Stimulated activated CD4-positive, alpha-beta T cell treated with anti-CD3 and anti-CD28 coated beads, Interleukin-2, amount 100 ng/mL, for 48 hours (primary cell): ENCODE measurements at regions not wholly inside any gene's neighbourhood (a gene's known extent, or its start where the extent isn't known, plus 50 kb on each side); places are given as distances from the start of the nearest gene placed in this dataset.

Experiments used
- DNase-seq, 2 donors: peaks; one replicate each; pipeline ENCODE4 v3.0.0-alpha.2; 2020

GRCh38 chr6:43946641-43947363 is 176.8 kb downstream of the VEGFA start:
- DNase-seq, result no peak

GRCh38 chr6:43945768-43946080 is 175.7 kb downstream of the VEGFA start:
- DNase-seq, result no peak

GRCh38 chr6:43944908-43945767 is 175.1 kb downstream of the VEGFA start:
- DNase-seq, result no peak

DNA sequence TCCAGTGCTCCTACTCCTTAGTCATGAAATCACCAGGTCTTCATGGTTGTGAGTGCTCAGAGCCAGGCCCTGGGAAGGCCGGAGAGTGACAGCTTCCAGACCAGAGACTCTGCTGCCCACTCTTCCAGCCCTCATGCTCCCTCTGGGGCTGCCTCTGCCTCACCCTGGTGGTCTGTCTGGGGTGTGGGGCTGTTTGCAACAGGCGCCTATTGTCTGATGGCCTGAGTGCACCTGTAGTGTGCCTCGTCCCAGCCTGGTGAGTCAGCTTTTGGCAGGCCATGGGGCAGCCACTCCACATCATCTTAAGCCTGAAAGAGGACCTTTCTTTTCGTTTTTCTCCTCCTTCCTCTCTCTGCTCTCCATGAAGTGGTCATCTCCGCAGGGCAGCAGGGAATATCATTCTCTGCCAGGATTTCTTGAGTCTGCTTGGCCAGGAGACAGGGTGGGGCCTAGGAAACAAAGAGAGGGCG is 173.8 kb downstream of the VEGFA start:
- no peak for DNase-seq

GRCh38 chr6:43943099-43943766 is 173.2 kb downstream of the VEGFA start:
- no peak for DNase-seq

- no peak for DNase-seq
Measured at GRCh38 chr6:43942616-43943015, 172.6 kb downstream of the VEGFA start.

DNA sequence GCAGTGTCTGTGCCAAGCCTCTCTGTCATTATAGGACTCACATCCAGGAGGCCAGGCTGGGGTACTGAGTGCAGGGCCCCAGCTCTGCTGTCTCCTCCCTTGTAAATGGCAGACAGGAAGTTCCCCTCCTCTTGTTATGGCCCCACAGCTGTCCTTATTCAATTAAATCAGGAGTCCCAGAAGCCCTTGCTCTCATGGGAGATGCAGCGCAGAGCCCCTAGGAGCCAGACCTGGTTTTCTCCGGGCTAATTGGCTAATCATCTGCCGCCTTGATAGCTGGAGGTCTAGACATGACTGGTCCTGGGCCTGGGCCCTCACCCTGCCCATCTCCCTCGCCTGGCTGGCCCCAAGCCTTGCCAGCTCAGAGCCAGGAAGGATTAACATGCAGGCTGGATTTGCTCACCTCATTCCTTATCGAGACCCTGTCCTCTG is 172.0 kb downstream of the VEGFA start:
- DNase-seq, result no peak

DNA sequence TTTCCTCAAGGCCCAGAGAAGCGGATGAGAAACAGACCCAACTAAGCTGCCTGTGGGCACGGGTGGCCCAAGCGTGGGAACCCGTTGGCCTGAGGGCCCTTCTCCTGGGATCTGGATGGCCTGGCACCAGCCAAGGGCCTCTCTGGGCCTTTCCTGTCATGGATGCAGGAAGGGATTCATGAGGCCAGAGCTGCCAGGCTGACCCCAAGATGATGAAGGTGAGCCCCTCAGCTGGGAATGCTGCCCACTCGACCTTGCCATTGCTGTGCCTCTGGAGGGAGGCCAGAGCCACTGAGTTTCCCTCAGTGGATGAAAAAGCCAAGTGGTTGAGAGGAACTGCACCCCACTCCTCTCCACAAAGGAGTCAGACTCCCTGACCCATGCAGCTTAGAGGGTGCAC is 171.2 kb downstream of the VEGFA start:
- no peak for DNase-seq

DNA sequence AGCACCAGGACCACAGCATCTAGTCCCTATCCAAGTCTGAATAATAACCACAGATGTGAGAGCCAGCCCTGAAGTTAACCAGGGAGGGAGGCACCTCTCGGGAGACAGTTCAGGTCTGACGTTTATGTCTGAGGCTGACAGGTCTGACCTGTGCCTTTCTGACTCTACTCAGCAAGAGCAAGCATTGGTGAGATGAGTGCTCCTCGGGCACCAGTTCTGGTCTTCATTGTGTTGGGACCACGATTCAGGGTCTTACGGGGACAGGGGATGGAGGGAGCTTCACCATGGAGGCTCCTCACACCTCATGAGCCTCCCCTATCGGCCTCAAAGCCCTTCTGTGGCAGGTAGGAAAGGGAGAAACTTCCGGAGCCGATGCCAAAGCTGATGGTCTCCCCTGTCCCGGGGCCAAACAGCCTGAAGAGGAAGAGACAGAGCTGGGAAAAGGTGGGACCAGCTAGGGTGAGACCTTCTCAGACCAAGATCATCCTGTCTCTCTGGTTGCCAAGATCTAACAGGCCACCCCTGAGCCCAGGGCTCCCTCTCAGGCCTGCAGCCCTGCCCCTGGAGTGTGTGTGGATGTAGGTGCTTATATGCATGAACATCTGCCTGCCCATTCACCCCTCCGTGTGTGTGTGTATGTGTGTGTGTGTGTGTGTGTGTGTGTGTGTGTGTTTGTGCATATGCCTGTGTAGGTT is 170.5 kb downstream of the VEGFA start:
- DNase-seq, result no peak

GRCh38 chr6:43940071-43940392 is 170.0 kb downstream of the VEGFA start:
- DNase-seq, result no peak

GRCh38 chr6:43939281-43940070 is 169.5 kb downstream of the VEGFA start:
- no peak for DNase-seq

- no peak for DNase-seq
Measured at GRCh38 chr6:43938178-43939105, 168.4 kb downstream of the VEGFA start.

DNA sequence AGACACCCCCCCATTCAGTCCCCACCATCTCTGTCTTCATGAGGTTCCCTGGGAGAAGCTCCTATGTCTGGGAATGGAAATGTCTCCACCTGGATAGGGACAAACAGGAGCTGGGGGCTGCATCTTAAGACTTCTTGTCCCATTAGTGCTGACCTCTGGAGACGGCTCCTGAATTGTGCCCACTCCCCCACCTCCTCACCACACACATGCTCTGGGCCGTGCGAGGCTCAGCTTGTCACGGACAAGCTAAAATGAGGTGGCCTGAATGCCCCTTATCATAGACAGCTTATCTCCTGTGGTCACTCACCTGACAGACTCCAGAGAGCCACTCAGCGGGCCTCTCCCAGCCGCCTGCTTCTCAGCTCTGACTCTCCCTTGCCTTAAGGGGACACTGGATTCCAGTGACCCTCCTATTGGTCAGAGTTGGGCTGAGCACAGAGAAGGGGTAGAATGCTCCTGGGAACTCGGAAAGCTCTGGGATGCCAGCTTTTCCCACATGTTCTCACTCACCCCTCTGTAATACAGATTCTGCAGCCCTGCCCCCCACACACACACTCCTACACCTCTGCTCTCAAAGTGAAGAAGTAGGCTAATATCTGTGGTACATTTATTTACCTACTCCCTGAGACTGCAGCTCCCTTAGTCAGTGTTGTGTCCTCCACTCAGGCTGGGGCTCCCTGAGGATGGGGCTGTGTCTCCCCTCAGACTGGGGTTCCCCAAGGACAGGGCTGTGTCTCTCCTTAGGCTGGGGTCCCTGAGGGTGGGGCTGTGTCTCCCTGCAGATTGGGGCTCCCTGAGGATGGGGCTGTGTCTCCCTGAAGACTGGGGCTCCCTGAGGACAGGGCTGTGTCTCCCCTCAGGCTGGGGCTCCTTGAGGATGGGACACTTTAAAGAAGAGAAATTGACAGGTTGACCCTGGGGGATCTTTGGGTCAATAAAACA is 167.5 kb downstream of the VEGFA start:
- no peak for DNase-seq

GRCh38 chr6:43936476-43936875 is 166.5 kb downstream of the VEGFA start:
- no peak for DNase-seq

DNA sequence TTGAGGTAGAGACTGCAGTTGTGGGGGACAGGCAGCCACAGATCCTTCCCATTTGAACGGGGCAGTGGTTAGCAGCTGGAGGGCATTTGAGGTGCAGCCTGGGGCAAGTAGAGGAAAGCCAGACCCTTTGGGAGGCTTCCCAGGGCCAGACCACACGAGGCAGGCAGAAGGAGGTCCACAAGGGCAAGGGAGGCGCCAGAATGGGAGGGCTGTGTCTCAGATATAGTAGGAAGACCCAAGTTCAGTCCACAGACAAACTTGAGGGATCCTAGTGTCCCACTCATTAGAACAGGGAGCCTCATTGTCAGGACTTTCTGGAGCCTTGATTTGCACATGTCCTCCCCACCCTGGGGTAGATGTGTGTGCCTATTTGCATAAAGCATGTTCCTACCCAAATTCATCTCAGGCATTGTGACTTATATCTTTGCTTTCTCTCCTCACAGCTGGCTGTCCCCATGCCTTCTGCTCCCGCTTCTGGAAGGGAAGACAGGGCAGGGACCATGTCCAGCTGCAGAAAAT is 166.0 kb downstream of the VEGFA start:
- DNase-seq, result no peak

DNA sequence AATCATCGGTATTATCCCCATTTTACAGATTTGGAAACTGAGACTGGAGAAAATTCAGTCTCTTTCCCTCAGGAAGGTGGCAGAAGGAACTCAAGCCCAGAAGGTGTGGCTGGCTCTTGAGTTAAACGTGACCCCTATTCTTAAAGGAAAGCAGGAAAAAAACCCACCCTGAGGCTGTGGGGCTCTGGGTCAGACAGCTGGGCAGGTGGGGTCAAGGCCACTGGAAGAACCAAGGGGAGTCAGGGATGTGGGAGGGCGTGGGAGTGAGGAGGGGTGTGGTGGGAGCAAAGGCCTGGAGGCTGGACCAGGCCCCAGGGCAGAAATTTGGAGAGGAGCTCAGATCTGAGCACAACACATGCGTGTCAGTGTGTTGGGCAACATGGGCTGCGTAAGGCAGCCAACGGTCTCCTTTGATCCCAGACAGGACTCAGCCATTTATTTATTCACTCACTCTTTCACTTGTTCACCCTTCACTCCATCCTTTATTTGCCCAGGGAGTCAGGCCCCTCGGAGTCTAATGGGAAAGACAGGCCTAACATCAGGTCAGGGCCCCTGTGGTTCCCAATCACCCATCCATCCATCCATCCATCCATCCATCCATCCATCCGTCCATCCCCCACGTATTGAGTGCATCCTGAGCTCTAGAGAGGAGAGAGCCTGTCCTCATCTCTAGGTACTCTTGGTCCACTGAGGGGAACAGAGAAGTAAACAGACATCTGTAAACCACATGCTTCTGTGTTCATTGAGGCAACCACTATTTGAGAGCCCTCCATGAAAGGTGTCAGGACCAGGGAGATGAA is 165.0 kb downstream of the VEGFA start:
- DNase-seq, result no peak

- no peak for DNase-seq
Measured at GRCh38 chr6:43934183-43934802, 164.3 kb downstream of the VEGFA start.

DNA sequence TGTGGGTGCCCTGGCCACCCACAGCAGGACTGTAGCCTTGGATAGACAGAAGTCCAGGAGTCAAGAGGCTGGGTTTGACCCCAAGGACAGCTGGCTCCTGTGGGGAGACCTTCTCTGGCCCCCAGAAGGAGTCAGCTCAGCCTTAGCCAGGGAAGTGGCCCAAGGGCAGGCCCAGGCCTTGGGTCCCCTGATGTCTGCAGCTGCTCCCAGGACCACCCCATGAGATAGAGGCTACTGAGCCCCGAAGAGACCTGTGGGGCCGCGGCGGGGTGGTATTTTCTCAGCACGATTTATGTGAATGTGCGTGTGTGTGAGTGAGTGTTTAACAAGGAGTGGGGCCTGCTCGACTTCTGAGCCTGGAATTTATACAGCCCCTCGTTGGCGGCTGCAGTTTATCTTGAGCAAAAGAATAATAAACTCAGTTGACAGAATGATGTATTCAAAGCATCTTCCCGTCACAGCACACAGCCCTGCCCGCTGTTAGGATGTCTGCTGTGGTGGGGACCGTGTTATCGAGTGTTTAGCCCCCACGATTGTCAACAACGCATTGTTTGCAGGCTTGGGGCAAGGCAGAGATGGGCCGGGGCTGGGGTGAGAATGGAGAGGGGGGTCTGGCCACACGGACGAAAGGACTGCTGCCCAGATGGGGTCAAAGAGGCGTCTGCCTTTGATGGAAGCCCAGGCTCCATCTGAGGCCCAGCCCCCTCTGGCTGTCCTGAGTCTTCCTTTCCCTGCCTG is 163.3 kb downstream of the VEGFA start:
- DNase-seq, result no peak
